Stimulated activated CD4-positive, alpha-beta T cell treated with anti-CD3 and anti-CD28 coated beads, Interleukin-4, amount 100 ng/mL, for 24 hours (primary cell): ENCODE measurements at regions not wholly inside any gene's neighbourhood (a gene's known extent, or its start where the extent isn't known, plus 50 kb on each side); places are given as distances from the start of the nearest gene placed in this dataset.
A peak's percentile ranks its signal among the peaks of the same experiment; 100 is the strongest.

Experiments used
- DNase-seq: peaks from one replicate; pipeline ENCODE4 v3.0.0-alpha.2; 2020

GRCh38 chr1:212192261-212192998, 92.8 kb upstream of the PPP2R5A start:
- DNase-seq: no peak

DNA sequence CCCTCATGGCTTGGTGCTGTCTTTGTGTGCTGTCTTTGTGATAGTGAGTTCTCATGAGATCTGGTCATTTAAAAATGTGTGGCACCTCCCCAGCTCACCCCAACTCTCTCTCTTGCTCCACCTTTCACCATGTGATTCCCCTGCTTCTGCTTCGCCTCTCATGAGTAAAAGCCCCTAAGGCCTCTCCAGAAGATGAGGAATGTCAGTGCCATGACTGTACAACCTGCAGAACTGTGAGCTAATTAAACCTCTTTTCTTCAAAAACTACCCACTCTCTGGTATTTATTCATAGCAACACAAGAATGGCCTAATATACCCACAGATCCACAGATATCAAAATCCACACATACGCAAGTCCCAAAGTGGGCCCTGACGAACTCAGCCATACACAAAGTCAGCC, 88.9 kb upstream of the PPP2R5A start:
- DNase-seq: no peak

DNA sequence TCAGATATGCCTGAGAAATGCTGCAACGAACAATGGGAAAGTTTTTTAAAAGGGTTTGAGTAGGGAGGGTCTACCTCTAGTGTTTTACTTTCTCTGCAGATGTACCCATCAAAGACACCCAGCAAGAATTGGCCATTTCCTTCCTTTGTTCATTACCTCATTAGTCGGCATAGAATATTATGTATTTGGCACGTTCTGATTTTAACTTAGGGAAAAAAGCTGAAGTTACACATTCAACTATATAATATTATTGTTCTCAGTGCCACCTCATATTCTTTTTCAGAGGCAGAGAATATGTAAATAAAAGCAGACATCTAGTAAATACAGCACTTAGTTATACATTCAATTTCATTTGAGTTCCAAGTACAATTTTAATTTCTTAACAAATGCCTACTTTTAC, 83.7 kb upstream of the PPP2R5A start:
- DNase-seq: no peak

GRCh38 chr1:212203630-212204029, 81.6 kb upstream of the PPP2R5A start:
- no peak for DNase-seq

DNA sequence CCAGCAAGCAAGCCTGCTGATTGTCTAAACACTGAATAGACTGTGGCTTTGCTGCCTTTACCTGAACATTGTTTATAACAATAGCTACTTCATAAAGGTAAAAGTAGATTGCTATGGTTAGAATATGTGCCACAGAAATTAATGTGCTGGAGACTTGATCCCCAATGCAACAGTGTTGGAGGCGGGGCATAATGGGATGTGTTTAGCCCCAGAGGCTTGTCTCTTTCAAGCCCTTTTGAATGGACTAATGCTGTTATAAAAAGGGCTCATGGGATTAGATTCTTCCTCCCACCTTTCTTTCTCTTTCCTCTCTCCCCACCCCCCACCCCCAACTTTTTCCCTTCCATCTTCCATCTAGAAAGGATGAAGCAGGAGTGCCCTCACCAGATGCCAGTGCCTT, 80.2 kb upstream of the PPP2R5A start:
- DNase-seq: no peak

- DNase-seq: no peak
These were observed 79.4 kb upstream of the PPP2R5A start for GRCh38 chr1:212205843-212206242.

- no peak for DNase-seq
These were observed 78.1 kb upstream of the PPP2R5A start for GRCh38 chr1:212207118-212207517.

DNA sequence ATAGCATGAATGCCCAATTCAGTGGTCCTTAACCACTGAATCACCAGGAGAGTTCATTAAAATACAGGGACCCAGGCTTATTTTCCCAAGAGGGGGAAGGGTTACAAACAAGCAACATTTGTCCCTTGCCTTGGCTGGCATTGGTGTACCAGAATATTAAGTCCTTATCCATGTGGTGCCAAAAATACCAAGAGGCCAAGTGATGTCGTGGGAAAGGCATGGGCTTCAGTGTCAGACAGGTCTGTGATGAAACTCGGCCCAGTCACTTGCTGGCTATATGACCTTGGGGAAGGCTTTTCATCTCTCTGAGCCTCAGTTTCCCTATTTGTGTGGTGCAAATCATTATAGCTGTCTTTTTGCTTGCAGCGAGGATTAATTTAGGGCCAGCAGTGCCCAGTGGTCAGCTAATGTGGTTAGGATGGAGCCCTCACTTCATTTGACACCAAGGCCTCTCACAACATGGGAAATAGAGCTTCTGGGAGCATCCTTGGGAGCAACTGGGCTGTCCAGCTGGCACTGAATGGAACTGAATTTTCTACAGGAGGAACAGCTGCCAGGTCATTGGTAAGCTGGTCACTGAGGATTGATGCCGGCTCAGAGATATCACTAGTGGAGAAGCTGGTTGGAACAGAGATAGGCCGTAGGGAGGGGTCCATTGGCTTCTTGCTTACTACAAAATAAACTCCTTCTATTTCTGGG, 77.2 kb upstream of the PPP2R5A start:
- DNase-seq: no peak

DNA sequence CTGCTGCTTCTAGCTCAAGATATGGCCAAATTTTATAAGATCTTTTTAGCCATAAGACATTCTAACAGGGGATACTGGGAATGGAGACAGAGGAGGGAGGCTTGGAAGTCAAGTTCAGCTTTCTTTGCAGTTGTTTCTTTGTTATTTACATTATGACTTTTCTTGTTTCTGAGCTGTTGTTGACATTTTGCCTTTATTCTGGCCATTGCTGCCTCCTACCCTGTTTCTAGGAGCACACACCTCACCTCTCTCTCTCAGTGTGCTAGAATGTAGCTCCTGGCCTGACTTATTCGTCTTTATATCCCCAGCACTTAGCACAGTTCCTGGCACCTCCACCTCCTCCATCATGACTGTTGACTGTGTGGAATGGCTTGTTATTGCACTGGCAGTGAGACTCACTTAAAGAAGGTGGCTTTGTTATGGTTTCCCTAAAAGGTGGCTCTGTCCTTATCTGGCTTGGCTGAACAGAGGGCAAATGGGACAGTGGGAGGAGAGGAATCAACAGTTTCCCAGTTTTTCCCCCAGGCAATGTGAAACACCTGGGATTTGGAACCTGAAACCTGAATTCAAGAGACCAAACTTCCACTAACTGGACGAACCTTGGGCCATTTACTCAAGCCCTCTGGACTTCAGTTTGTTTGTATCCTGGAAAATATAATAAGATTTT, 76.1 kb upstream of the PPP2R5A start:
- DNase-seq: no peak

- no peak for DNase-seq
These were observed 73.8 kb upstream of the PPP2R5A start for GRCh38 chr1:212211371-212211770.

GRCh38 chr1:212212343-212212742, 72.9 kb upstream of the PPP2R5A start:
- no peak for DNase-seq

DNA sequence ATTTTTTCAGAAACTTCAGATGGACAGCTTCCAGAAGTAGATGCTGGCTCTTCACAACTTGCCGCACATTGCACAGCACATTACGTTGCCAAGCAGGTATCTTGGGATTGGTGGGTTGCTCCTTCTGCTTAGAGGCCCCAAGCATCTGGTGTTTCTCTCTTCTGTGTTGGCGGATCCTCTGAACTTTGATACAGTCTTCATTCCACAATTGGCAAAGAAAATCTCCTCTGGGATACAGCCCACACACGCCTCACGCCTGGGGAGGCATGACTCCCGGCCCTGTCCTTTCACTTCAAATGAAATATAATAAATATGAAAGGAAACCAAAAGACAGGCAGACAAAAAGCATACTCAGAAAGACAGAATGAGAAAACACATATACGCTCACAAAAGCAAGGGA, 72.3 kb upstream of the PPP2R5A start:
- DNase-seq: no peak

GRCh38 chr1:212213784-212214183, 71.4 kb upstream of the PPP2R5A start:
- DNase-seq: no peak

DNA sequence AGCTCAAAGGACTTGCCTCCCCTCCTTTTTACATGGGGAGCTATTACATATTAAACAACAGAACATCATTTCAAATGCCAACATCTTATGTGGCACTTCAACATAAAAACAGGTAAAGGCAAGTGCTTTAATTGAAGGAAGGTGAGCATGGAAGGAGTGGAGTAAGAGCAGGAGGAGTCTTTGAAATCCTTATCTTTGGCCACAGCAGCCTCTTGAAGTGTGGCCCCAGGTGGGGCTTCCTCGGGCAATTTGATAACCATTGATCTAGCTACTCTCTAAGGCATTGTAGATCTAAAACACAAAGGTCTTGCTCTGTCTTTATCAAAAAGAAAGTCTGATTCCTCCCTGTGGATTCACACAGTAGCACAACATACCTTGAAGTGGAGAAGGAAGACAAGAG, 70.9 kb upstream of the PPP2R5A start:
- DNase-seq: no peak

GRCh38 chr1:212215910-212216309, 69.3 kb upstream of the PPP2R5A start:
- no peak for DNase-seq

DNA sequence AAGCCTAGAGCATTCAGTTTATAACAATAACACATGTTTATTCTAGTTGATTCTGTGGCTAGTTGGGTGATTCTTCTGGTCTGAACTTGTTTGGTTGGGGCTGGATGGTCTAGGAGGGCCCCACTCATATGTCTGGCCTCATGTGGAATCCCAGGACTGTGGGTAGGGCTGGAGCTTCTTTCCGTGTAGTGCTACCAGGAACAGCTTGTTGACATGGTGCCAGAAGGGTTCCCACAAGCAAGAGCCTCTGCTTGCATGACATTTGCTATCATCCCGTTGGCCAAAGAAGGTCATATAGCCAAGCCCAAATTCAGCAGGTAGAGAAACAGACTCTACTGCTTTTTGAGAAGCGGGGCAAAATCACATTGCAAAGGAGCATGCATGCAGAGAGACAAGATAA, 67.6 kb upstream of the PPP2R5A start:
- no peak for DNase-seq

- DNase-seq: no peak
These were observed 67.1 kb upstream of the PPP2R5A start for GRCh38 chr1:212218065-212218464.

DNA sequence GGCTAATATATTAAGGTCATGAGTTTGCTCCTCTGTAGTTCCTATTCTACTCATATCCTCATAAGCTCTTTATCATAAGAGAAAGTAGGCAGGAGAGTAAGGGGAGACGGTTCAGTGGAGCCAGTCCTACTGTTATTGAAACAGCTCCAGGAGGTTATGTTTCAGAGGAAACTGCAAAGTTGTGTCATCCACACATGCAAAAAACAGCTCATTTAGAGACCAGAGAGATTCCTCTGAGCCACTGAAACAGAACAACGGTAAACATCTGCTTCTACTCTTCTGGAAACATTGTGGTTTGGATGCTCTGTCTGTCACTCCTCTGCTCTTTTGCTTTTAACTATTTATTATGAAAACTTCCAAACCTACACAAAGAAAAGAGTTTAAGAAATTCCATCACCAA, 66.3 kb upstream of the PPP2R5A start:
- peak; percentile 24 for DNase-seq

- DNase-seq: no peak
These were observed 65.3 kb upstream of the PPP2R5A start for GRCh38 chr1:212219679-212220463.

DNA sequence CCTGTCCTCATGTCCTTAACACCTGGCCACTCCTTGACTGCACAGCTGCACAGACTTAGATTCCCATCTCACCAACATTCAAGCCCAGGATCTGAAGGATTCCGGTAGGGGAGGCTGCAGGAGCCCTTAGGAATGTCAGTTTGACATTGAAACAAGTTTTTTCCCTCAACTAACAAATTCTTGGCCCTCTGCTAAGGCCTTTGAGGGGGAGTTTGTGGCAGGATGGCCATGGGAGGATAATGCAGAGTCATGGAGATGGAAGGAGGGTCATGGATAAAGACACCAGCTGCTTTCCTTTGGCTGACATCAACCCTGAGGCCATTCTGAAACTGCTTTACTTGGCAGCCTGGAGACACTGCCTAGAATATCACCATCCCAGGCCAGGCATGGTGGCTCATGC, 63.4 kb upstream of the PPP2R5A start:
- no peak for DNase-seq

DNA sequence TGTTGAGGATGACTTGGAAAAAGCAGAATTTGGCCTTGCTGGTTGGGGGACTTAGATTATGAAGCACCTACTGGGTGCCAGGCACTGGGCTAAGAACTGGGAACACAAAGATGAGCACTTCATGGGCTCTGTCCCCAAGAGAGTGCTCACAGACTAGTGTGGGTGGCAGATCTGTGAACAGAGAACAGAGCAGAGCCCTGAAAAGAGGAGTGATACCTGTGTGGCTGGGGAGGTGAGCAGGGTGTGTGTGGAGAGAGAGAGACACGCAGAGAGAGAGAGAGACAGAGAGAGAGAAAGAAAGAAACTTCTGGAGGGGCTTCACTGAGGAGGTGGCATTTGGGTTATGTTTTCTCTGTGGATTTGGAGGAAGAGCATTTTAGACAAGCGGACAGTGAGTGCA, 61.1 kb upstream of the PPP2R5A start:
- DNase-seq: no peak

- peak; percentile 7 for DNase-seq
These were observed 59.8 kb upstream of the PPP2R5A start for GRCh38 chr1:212225416-212225815.

DNA sequence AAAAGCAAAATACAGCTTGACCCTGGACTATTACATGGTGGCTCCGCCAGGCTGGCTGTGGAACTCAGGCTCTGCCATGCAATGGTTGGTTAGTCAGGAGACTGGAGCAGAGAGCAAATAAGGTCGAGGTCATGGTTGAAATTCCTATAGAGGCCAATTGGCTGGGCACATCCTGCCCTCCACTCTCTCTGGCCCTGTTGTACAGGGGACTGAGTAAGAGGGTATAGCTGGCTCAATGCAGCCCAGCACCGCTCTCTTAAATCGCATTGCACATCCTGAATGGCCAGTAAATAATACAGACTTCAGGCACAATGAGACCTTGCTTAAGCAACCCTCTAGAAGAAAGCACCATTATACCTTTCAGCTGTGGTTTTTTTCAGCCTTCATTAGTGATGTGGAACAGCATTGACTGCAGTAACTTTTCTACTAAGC, 59.3 kb upstream of the PPP2R5A start:
- DNase-seq: no peak
